AG09319 (cell line): ENCODE measurements at regions not wholly inside any gene's neighbourhood (a gene's known extent, or its start where the extent isn't known, plus 50 kb on each side); places are given as distances from the start of the nearest gene placed in this dataset.

Source experiments
- DNase-seq: peaks from one replicate; pipeline ENCODE4 v3.0.0-alpha.2; 2010; ENCODE audit warnings: low read depth; ENCODE audit errors: extremely low read depth
- CTCF ChIP-seq: IDR thresholded peaks from 2 replicates; pipeline ENCODE4 v1.5.1; 2011; ENCODE audit warnings: low read depth, mild to moderate bottlenecking, inconsistent platforms, low read length, moderate library complexity

GRCh38 chr6:4653141-4653540, 123.1 kb upstream of the CDYL start:
- no peak for DNase-seq
- no peak for TF ChIP-seq CTCF

GRCh38 chr6:4651831-4652467, 124.3 kb upstream of the CDYL start:
- DNase-seq, result no peak
- TF ChIP-seq CTCF, result no peak

GRCh38 chr6:4649728-4650127, 126.5 kb upstream of the CDYL start:
- TF ChIP-seq CTCF, result no peak
- no peak for DNase-seq

- no peak for TF ChIP-seq CTCF
- DNase-seq, result peak; percentile 24
Measured at GRCh38 chr6:4647414-4648365, 128.5 kb upstream of the CDYL start.

GRCh38 chr6:4645713-4646360, 130.4 kb upstream of the CDYL start:
- TF ChIP-seq CTCF, result no peak
- no peak for DNase-seq

GRCh38 chr6:4644996-4645395, 131.2 kb upstream of the CDYL start:
- no peak for TF ChIP-seq CTCF

GRCh38 chr6:4641461-4641860, 134.7 kb upstream of the CDYL start:
- DNase-seq, result no peak
- TF ChIP-seq CTCF, result no peak

More at GRCh38 chr6:4644996-4645395, 131.2 kb upstream of the CDYL start:
- DNase-seq, result no peak
